SK-N-SH (cell line): ENCODE measurements at regions not wholly inside any gene's neighbourhood (a gene's known extent, or its start where the extent isn't known, plus 50 kb on each side); places are given as distances from the start of the nearest gene placed in this dataset.

ENCODE experiments used
- CTCF ChIA-PET: fragments of 300-600, 350-600 bp; formaldehyde crosslinking; extraction: SDS; loops from one replicate; lab custom pipeline; 2021; lab: Yijun Ruan, JAX
- POLR2A ChIA-PET: fragments of 350-600 bp; sonication (Branson Sonifier 250); formaldehyde crosslinking; extraction: SDS; loops from one replicate; lab custom pipeline; 2020; ENCODE audit warnings: antibody characterized with exemption, inconsistent platforms; lab: Yijun Ruan, JAX
- DNase-seq: peaks from one replicate; pipeline ENCODE4 v3.0.0; 2012
- H2AFZ ChIP-seq: fragments of 200-600 bp; sonication (generic); 2 replicates; pipeline ENCODE4 v1.8.1; 2016; ENCODE audit warnings: antibody characterized with exemption, mild to moderate bottlenecking, low read depth
- H3F3A ChIP-seq: fragments of 200-600 bp; sonication (generic); replicated peaks from 2 replicates; pipeline ENCODE3; 2016; ENCODE audit warnings: antibody characterized with exemption, mild to moderate bottlenecking; ENCODE audit not compliant: insufficient read depth
- H3K27ac ChIP-seq, 2 experiments: fragments of 200-500 bp in 1 of 2; fragments of 200-600 bp in 1 of 2; sonication (Bioruptor generic) in 1 of 2; sonication (generic), shearing (Covaris generic) in 1 of 2; 2 replicates each; pipeline versions ENCODE4 v1.5.1 to v1.6.1; 2014 to 2016; ENCODE audit warnings: low read depth in 2 of 2, inconsistent platforms in 1 of 2, low read length in 1 of 2, mild to moderate bottlenecking in 1 of 2, mixed read lengths in 1 of 2
- H3K27me3 ChIP-seq: fragments of 200-600 bp; sonication (generic), shearing (Covaris generic); 2 replicates; pipeline ENCODE4 v1.6.1; 2016; ENCODE audit warnings: mixed run types; ENCODE audit not compliant: insufficient read depth
- H3K36me3 ChIP-seq, 2 experiments: fragments of 200-500 bp in 1 of 2; fragments of 200-600 bp in 1 of 2; sonication (Bioruptor generic) in 1 of 2; sonication (generic) in 1 of 2; replicated peaks in 1 of 2; 2 replicates each; pipeline versions ENCODE3 to v1.5.1; 2014 to 2016; ENCODE audit warnings: low read length in 1 of 2, mild to moderate bottlenecking in 1 of 2; ENCODE audit not compliant: insufficient read depth in 2 of 2, control insufficient read depth in 1 of 2
- H3K4me1 ChIP-seq, 2 experiments: fragments of 200-500 bp in 1 of 2; fragments of 200-600 bp in 1 of 2; sonication (Bioruptor generic) in 1 of 2; sonication (generic), shearing (Covaris generic) in 1 of 2; 2 replicates each; pipeline versions ENCODE4 v1.5.1 to v1.6.1; 2014 to 2016; ENCODE audit warnings: low read depth in 1 of 2, low read length in 1 of 2, mixed run types in 1 of 2; ENCODE audit not compliant: insufficient read depth in 2 of 2, control insufficient read depth in 1 of 2
- H3K4me2 ChIP-seq: fragments of 200-600 bp; sonication (generic), shearing (Covaris generic); 2 replicates; pipeline ENCODE4 v1.6.1; 2017; ENCODE audit warnings: mixed run types
- H3K4me3 ChIP-seq, 2 experiments: fragments of 200-500 bp in 1 of 2; fragments of 200-600 bp in 1 of 2; sonication (Bioruptor generic) in 1 of 2; sonication (generic), shearing (Covaris generic) in 1 of 2; 2 replicates each; pipeline versions ENCODE4 v1.5.1 to v1.8.1; 2014 to 2016; ENCODE audit warnings: low read depth in 2 of 2, inconsistent platforms in 1 of 2, low read length in 1 of 2, mild to moderate bottlenecking in 1 of 2, mixed read lengths in 1 of 2, moderate library complexity in 1 of 2
- H3K79me2 ChIP-seq: fragments of 200-600 bp; sonication (generic); 2 replicates; pipeline ENCODE4 v1.8.1; 2017; ENCODE audit warnings: mild to moderate bottlenecking; ENCODE audit not compliant: insufficient read depth
- H3K9ac ChIP-seq: fragments of 200-600 bp; sonication (generic); 2 replicates; pipeline ENCODE4 v1.6.1; 2017; ENCODE audit warnings: mixed run types
- H3K9me2 ChIP-seq: fragments of 200-600 bp; sonication (generic); 2 replicates; pipeline ENCODE4 v1.6.1; 2017; ENCODE audit warnings: mixed run types
- H3K9me3 ChIP-seq: fragments of 200-600 bp; sonication (generic); 2 replicates; pipeline ENCODE4 v1.6.1; 2017; ENCODE audit warnings: mixed run types, mild to moderate bottlenecking, moderate library complexity
- H4K20me1 ChIP-seq: fragments of 200-600 bp; sonication (generic); 2 replicates; pipeline ENCODE4 v1.6.1; 2017; ENCODE audit warnings: mild to moderate bottlenecking, mixed run types; ENCODE audit not compliant: insufficient read depth
- CHD2 ChIP-seq: fragments of 150-350 bp; IDR thresholded peaks from 2 replicates; pipeline ENCODE4 v1.6.1; 2018; ENCODE audit warnings: low read length; ENCODE audit not compliant: partially characterized antibody
- EP300 ChIP-seq, 2 experiments: IDR thresholded peaks; 2 replicates each; pipeline versions ENCODE4 v1.4.0 to v1.6.1; 2012; ENCODE audit warnings: borderline replicate concordance in 1 of 2, low read depth in 1 of 2, low read length in 1 of 2
- GABPA ChIP-seq: IDR thresholded peaks from 2 replicates; pipeline ENCODE4 v1.4.0; 2012; ENCODE audit warnings: low read depth, mild to moderate bottlenecking
- GATA2 ChIP-seq: sonication (generic); formaldehyde crosslinking; IDR thresholded peaks from 2 replicates; pipeline ENCODE4 v1.5.0; 2020; ENCODE audit warnings: mild to moderate bottlenecking, missing genetic modification reagents
- NFIC ChIP-seq: IDR thresholded peaks from 2 replicates; pipeline ENCODE4 v1.4.0; 2012; ENCODE audit warnings: borderline replicate concordance
- RCOR1 ChIP-seq: fragments of 150-350 bp; IDR thresholded peaks from 2 replicates; pipeline ENCODE4 v1.6.1; 2017; ENCODE audit warnings: antibody characterized with exemption, low read length
- RXRA ChIP-seq: IDR thresholded peaks from 2 replicates; pipeline ENCODE4 v1.4.0; 2012; ENCODE audit warnings: low read depth, mild to moderate bottlenecking, borderline replicate concordance
- TAF1 ChIP-seq: IDR thresholded peaks from 2 replicates; pipeline ENCODE4 v1.6.1; 2012; ENCODE audit warnings: low read depth, mild to moderate bottlenecking, low read length, moderate library complexity, borderline replicate concordance
- TEAD4 ChIP-seq: IDR thresholded peaks from 2 replicates; pipeline ENCODE4 v1.4.0; 2012; ENCODE audit warnings: mild to moderate bottlenecking, borderline replicate concordance; ENCODE audit not compliant: insufficient read depth
- WGBS: methylation state at CpG from one replicate; pipeline ENCODE4 v1.1.6; 2017; ENCODE audit warnings: low lambda C conversion rate; 5-methylcytosine and 5-hydroxymethylcytosine counted together

DNA sequence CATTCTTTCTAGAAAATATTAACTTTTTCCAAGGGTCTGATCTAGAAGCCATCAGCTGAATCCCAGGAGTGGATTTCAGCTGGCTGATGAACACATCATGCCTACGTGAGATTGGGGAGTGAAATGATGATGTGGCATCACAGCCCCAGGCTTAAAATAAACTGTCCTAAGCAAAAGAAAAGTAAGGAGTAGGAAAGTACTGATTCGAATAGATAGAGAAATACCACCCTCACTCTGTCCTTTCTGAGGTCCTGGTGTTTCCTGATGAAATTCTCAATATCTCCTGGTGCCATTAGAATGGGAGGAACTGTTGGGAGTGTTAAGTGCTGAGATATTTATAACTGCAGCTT is 376.8 kb upstream of the SEMA6D start:
- POLR2A ChIA-PET: no interaction called here
- Histone ChIP-seq H4K20me1 (no peaks in the 10 kb centered on the region), H3K79me2 (no peaks in the 10 kb centered on the region), H3K4me1 (no peaks in the 10 kb centered on the region; a peak in 1 of 4 replicates), H3F3A (no peaks in the 10 kb centered on the region), H3K27ac (no peak overlapping the region), H3K9me2 (no peaks in the 10 kb centered on the region), H2AFZ (no peak overlapping the region), H3K4me3 (no peak overlapping the region), H3K9me3 (no peaks in the 10 kb centered on the region), H3K9ac (no peak overlapping the region), H3K27me3 (no peaks in the 10 kb centered on the region), H3K36me3 (no peaks in the 10 kb centered on the region), H3K4me2 (no peak overlapping the region)
- DNase-seq: no peak
- TF ChIP-seq TAF1 (no peak), GABPA (no peak)
- CTCF ChIA-PET: interaction anchor here (1.0 to 1.4 kb wide), 2 partner anchors 13 to 21 kb away, joined by 3 to 4 read pairs; no protein-coding TSS in a partner anchor
- 35% methylated on average over 2 of the region's 2 CpGs for WGBS

DNA sequence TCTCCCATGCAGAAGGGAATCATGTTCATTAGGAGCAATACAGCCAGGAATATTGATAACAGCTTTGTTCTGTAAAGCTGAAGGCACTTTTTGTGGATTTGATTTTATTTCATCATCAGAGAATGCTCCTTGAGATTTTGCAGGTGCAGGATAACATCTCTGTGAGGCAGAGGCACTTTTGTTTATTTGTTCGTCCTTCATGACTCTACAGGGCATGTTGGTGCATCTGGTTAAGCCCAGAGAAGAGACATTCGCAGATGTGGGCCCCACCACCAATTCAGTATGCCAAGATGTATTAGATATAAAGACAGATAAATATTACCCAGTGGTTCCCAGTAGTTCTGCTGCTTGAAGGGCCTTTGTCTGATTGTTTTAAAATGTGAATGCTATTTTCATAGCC is 368.1 kb upstream of the SEMA6D start:
- H4K20me1 ChIP-seq: no peaks in the 10 kb centered on the region
- H3K79me2 ChIP-seq: no peaks in the 10 kb centered on the region
- no peaks in the 10 kb centered on the region for H3K36me3 ChIP-seq
- TF ChIP-seq EP300 (IDR thresholded peaks at IDR 0.05; ENCODE audit: borderline replicate concordance in 1 of 2, low read depth in 1 of 2, low read length in 1 of 2) (peak in 1 of 2 experiments; percentile 86; a peak in 2 of 4 replicates), TEAD4 (no peak), RCOR1 (peak; percentile 40; the same call in 1 of the 2 replicates), CHD2 (peak; percentile 16), RXRA (no peak), GATA2 (peak; percentile 83)
- TF ChIP-seq, all 33 proteins: peak for 4
- H2AFZ ChIP-seq: no peak overlapping the region
- no peaks in the 10 kb centered on the region for H3F3A ChIP-seq
- peaks cover 0 to 6% of the 10 kb centered on the region in 2 experiments; a peak in 2 of 4 replicates for H3K4me1 ChIP-seq
- H3K27me3 ChIP-seq: no peaks in the 10 kb centered on the region
- H3K4me2 ChIP-seq: no peak overlapping the region
- H3K4me3 ChIP-seq: no peak overlapping the region
- ChIA-PET CTCF (interaction anchor here (1.0 kb wide), 1 partner anchor 153 kb away, joined by 6 read pairs; no protein-coding TSS in a partner anchor), POLR2A (no interaction called here)
- no peaks in the 10 kb centered on the region for H3K9me2 ChIP-seq
- no peak overlapping the region for H3K9ac ChIP-seq
- peak overlapping the region in 1 of 2 experiments; percentile 58; a peak in 2 of 4 replicates for H3K27ac ChIP-seq
- DNase-seq: peak; percentile 27
- 8% methylated on average over 2 of the region's 2 CpGs for WGBS
- no peaks in the 10 kb centered on the region for H3K9me3 ChIP-seq

DNA sequence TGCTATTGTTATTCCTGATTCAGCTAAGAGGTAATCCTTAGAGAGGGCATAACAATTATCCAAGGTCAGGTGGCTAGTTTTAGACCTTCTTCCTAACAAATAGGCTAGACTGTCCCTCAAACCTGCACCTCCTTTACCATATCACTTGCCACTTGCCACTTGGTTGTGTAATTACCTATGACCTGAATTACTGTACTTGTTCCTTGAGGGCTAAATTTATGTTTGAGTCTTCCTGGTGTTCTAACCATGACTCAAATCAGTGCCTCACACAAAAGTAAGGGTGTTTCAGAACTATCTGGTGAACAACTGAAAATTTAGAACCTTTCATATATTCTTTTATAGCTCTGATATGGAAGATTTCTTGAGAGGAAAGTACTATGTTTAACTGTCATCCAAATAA is 365.8 kb upstream of the SEMA6D start:
- Histone ChIP-seq H3F3A (no peaks in the 10 kb centered on the region), H2AFZ (no peak overlapping the region), H3K27ac (no peak overlapping the region), H3K9me3 (no peaks in the 10 kb centered on the region), H3K9me2 (no peaks in the 10 kb centered on the region), H4K20me1 (no peaks in the 10 kb centered on the region), H3K36me3 (no peaks in the 10 kb centered on the region), H3K4me1 (peaks cover 0 to 6% of the 10 kb centered on the region in 2 experiments; a peak in 2 of 4 replicates), H3K27me3 (no peaks in the 10 kb centered on the region), H3K79me2 (no peaks in the 10 kb centered on the region), H3K4me2 (no peak overlapping the region), H3K4me3 (no peak overlapping the region), H3K9ac (no peak overlapping the region)
- CTCF ChIA-PET: no interaction called here
- TF ChIP-seq NFIC: no peak
- POLR2A ChIA-PET: no interaction called here
- DNase-seq: no peak
